ENCODE measurements at regions not wholly inside any gene's neighbourhood (a gene's known extent, or its start where the extent isn't known, plus 50 kb on each side); places are given as distances from the start of the nearest gene placed in this dataset.

GRCh38 chrX:39525758-39526157 is 572.0 kb downstream of the BCOR start:
- no peaks in the 10 kb centered on the region for H3K27me3 ChIP-seq
- H3K9me3 ChIP-seq: no peaks in the 10 kb centered on the region
- no peaks in the 10 kb centered on the region for H3K36me3 ChIP-seq
- no peak for DNase-seq (ENCODE audit: low spot score in 2 of 2)
- no peaks in the 10 kb centered on the region for H3K4me1 ChIP-seq
- H3K4me3 ChIP-seq: no peak overlapping the region
- no peak overlapping the region for H3K27ac ChIP-seq
- WGBS, 2 donors: 62 to 86% methylated on average over 3 of the region's 3 CpGs
- no peak for TF ChIP-seq POLR2A (IDR thresholded peaks at IDR 0.05)
- no peak for TF ChIP-seq EP300 (IDR thresholded peaks at IDR 0.05)
- no peak for TF ChIP-seq CTCF (IDR thresholded peaks at IDR 0.05)

GRCh38 chrX:39527025-39527424 is 570.7 kb downstream of the BCOR start:
- Histone ChIP-seq H3K4me3 (no peak overlapping the region), H3K9me3 (no peaks in the 10 kb centered on the region), H3K27me3 (no peaks in the 10 kb centered on the region), H3K27ac (no peak overlapping the region), H3K36me3 (no peaks in the 10 kb centered on the region), H3K4me1 (no peaks in the 10 kb centered on the region)
- TF ChIP-seq EP300 (IDR thresholded peaks at IDR 0.05): no peak
- no peak for TF ChIP-seq CTCF (IDR thresholded peaks at IDR 0.05)
- TF ChIP-seq POLR2A (IDR thresholded peaks at IDR 0.05): no peak
- DNase-seq (ENCODE audit: low spot score in 2 of 2): no peak
- 74 to 77% methylated on average over 3 of the region's 3 CpGs for WGBS, 2 donors

- TF ChIP-seq POLR2A (IDR thresholded peaks at IDR 0.05) (no peak), CTCF (IDR thresholded peaks at IDR 0.05) (no peak), EP300 (IDR thresholded peaks at IDR 0.05) (no peak)
- no peaks in the 10 kb centered on the region for H3K27me3 ChIP-seq
- H3K9me3 ChIP-seq: no peaks in the 10 kb centered on the region
- no peaks in the 10 kb centered on the region for H3K4me1 ChIP-seq
- no peaks in the 10 kb centered on the region for H3K36me3 ChIP-seq
- no peak overlapping the region for H3K27ac ChIP-seq
- WGBS, 2 donors: 84 to 91% methylated on average over 9 of the region's 9 CpGs
- H3K4me3 ChIP-seq: no peak overlapping the region
- DNase-seq (ENCODE audit: low spot score in 2 of 2): no peak
These were observed 569.4 kb downstream of the BCOR start for GRCh38 chrX:39528161-39528916.

GRCh38 chrX:39532761-39533160 is 565.0 kb downstream of the BCOR start:
- H3K27ac ChIP-seq: no peak overlapping the region
- TF ChIP-seq POLR2A (IDR thresholded peaks at IDR 0.05) (no peak), CTCF (IDR thresholded peaks at IDR 0.05) (no peak), EP300 (IDR thresholded peaks at IDR 0.05) (no peak)

GRCh38 chrX:39534949-39535348 is 562.8 kb downstream of the BCOR start:
- no peaks in the 10 kb centered on the region for H3K27me3 ChIP-seq
- no peaks in the 10 kb centered on the region for H3K9me3 ChIP-seq
- WGBS, 2 donors: 74 to 79% methylated on average over 7 of the region's 7 CpGs
- no peaks in the 10 kb centered on the region for H3K36me3 ChIP-seq
- no peak overlapping the region for H3K27ac ChIP-seq
- TF ChIP-seq POLR2A (IDR thresholded peaks at IDR 0.05) (no peak), CTCF (IDR thresholded peaks at IDR 0.05) (no peak), EP300 (IDR thresholded peaks at IDR 0.05) (no peak)
- DNase-seq (ENCODE audit: low spot score in 2 of 2): no peak
- no peak overlapping the region for H3K4me3 ChIP-seq
- no peaks in the 10 kb centered on the region for H3K4me1 ChIP-seq

More at GRCh38 chrX:39532761-39533160, 565.0 kb downstream of the BCOR start:
- no peaks in the 10 kb centered on the region for H3K27me3 ChIP-seq
- H3K4me3 ChIP-seq: no peak overlapping the region
- no peaks in the 10 kb centered on the region for H3K4me1 ChIP-seq
- DNase-seq (ENCODE audit: low spot score in 2 of 2): no peak
- no peaks in the 10 kb centered on the region for H3K9me3 ChIP-seq
- no peaks in the 10 kb centered on the region for H3K36me3 ChIP-seq
- 93 to 99% methylated on average over 1 to 4 of the region's 4 CpGs for WGBS, 2 donors
